Forelimb muscle (tissue), 1 donor: ENCODE measurements at regions not wholly inside any gene's neighbourhood (a gene's known extent, or its start where the extent isn't known, plus 50 kb on each side); places are given as distances from the start of the nearest gene placed in this dataset.
A peak's percentile ranks its signal among the peaks of the same experiment; 100 is the strongest.
"Not testable (repeated sequence)": the region's sequence is repeated elsewhere in the genome, so short reads cannot be mapped to it uniquely, and the experiment has no call there.

Experiments
- DNase-seq: peaks from one replicate; pipeline ENCODE4 v3.0.0-alpha.2; 2013; ENCODE audit warnings: low read depth

GRCh38 chr5:98301547-98301946, 471.9 kb upstream of the RGMB start:
- no peak for DNase-seq

- DNase-seq, result no peak
These were observed 465.7 kb upstream of the RGMB start for GRCh38 chr5:98307811-98308210.

- DNase-seq, result no peak
These were observed 465.2 kb upstream of the RGMB start for GRCh38 chr5:98308231-98308630.

- DNase-seq, result no peak
These were observed 464.5 kb upstream of the RGMB start for GRCh38 chr5:98308960-98309359.

GRCh38 chr5:98309785-98310598, 463.5 kb upstream of the RGMB start:
- DNase-seq, result no peak

- no peak for DNase-seq
These were observed 459.2 kb upstream of the RGMB start for GRCh38 chr5:98314292-98314691.

GRCh38 chr5:98318386-98318785, 455.1 kb upstream of the RGMB start:
- peak; percentile 62 for DNase-seq

GRCh38 chr5:98319299-98320011, 454.0 kb upstream of the RGMB start:
- DNase-seq, result no peak

- no peak for DNase-seq
These were observed 453.1 kb upstream of the RGMB start for GRCh38 chr5:98320343-98320742.

- no peak for DNase-seq
These were observed 452.1 kb upstream of the RGMB start for GRCh38 chr5:98321361-98321760.

- not testable (repeated sequence) for DNase-seq
These were observed 448.3 kb upstream of the RGMB start for GRCh38 chr5:98325187-98325586.

- DNase-seq, result no peak
These were observed 445.4 kb upstream of the RGMB start for GRCh38 chr5:98328015-98328414.

GRCh38 chr5:98330871-98331270, 442.6 kb upstream of the RGMB start:
- no peak for DNase-seq

GRCh38 chr5:98333921-98334320, 439.5 kb upstream of the RGMB start:
- DNase-seq, result no peak

- no peak for DNase-seq
These were observed 438.5 kb upstream of the RGMB start for GRCh38 chr5:98334946-98335345.

- no peak for DNase-seq
These were observed 434.2 kb upstream of the RGMB start for GRCh38 chr5:98339141-98339848.

GRCh38 chr5:98341038-98342032, 432.1 kb upstream of the RGMB start:
- DNase-seq, result no peak

GRCh38 chr5:98342958-98343660, 430.4 kb upstream of the RGMB start:
- DNase-seq, result not testable (repeated sequence)

- no peak for DNase-seq
These were observed 424.0 kb upstream of the RGMB start for GRCh38 chr5:98349251-98349989.

- DNase-seq, result no peak
These were observed 423.5 kb upstream of the RGMB start for GRCh38 chr5:98349990-98350365.
